Breast epithelium (tissue), 4 donors: ENCODE measurements at regions not wholly inside any gene's neighbourhood (a gene's known extent, or its start where the extent isn't known, plus 50 kb on each side); places are given as distances from the start of the nearest gene placed in this dataset.

ENCODE experiments used
- DNase-seq, 2 donors: peaks; one replicate each; pipeline ENCODE4 v3.0.0-alpha.2; 2019; ENCODE audit warnings: low spot score in 2 of 2
- H3K27ac ChIP-seq, 2 donors: fragments of 200-600 bp; sonication (generic) in 1 of 2; one replicate each; pipeline ENCODE4 v1.5.1; 2016 to 2019; ENCODE audit warnings: mild to moderate bottlenecking in 1 of 2
- H3K27me3 ChIP-seq, 2 donors: fragments of 200-600 bp; sonication (generic) in 1 of 2; one replicate each; pipeline versions ENCODE4 v1.5.1 to v1.6.0; 2017 to 2019; ENCODE audit warnings: control low read depth in 1 of 2, mild to moderate bottlenecking in 1 of 2
- H3K36me3 ChIP-seq: fragments of 200-600 bp; one replicate; pipeline ENCODE4 v1.5.1; 2019
- H3K4me1 ChIP-seq, 2 donors: fragments of 200-600 bp; sonication (generic); one replicate each; pipeline ENCODE4 v1.5.1; 2016 to 2019; ENCODE audit warnings: control low read depth in 1 of 2
- H3K4me3 ChIP-seq, 3 donors: fragments of 200-600 bp; sonication (generic); 1 replicate in 2 of 3; 2 replicates in 1 of 3; pipeline ENCODE4 v1.5.1; 2016 to 2019; ENCODE audit warnings: mild to moderate bottlenecking in 3 of 3, moderate library complexity in 2 of 3
- H3K9me3 ChIP-seq, 2 donors: fragments of 200-600 bp; sonication (generic) in 1 of 2; one replicate each; pipeline ENCODE4 v1.5.1; 2016 to 2019; ENCODE audit warnings: control low read depth in 1 of 2
- CTCF ChIP-seq, 3 donors: fragments of 450-650 bp; IDR thresholded peaks; one replicate each; pipeline ENCODE4 v1.5.1; 2016 to 2017; ENCODE audit warnings: antibody characterized with exemption in 3 of 3, mild to moderate bottlenecking in 3 of 3, moderate library complexity in 3 of 3
- POLR2A ChIP-seq: fragments of 450-650 bp; IDR thresholded peaks from one replicate; pipeline ENCODE4 v1.6.1; 2016; ENCODE audit warnings: antibody characterized with exemption, mild to moderate bottlenecking, moderate library complexity
- POLR2AphosphoS5 ChIP-seq, 3 donors: sonication (generic); formaldehyde crosslinking; IDR thresholded peaks; one replicate each; pipeline ENCODE4 v1.6.1; 2017; ENCODE audit warnings: antibody characterized with exemption in 3 of 3
- intact Hi-C: fragments of 100-400 bp; cut with DNase I; formaldehyde crosslinking; loops from one replicate; pipeline ENCODE4 v1.15.1; 2023; ENCODE audit warnings: low total_unique reads

- no peak overlapping the region for H3K4me3 ChIP-seq
- intact Hi-C loops = no loop called here
- H3K36me3 ChIP-seq = no peaks in the 10 kb centered on the region
- H3K4me1 ChIP-seq = no peaks in the 10 kb centered on the region
- TF ChIP-seq POLR2A (no peak), CTCF (IDR thresholded peaks at IDR 0.05) (no peak), POLR2AphosphoS5 (IDR thresholded peaks at IDR 0.05) (no peak)
- no peak overlapping the region for H3K27ac ChIP-seq
- no peaks in the 10 kb centered on the region for H3K9me3 ChIP-seq
- H3K27me3 ChIP-seq = no peaks in the 10 kb centered on the region
- DNase-seq = no peak
These were observed 139.9 kb downstream of the CXCL12 start for GRCh38 chr10:44244745-44245600.

GRCh38 chr10:44243851-44244510 lies 140.9 kb downstream of the CXCL12 start:
- Histone ChIP-seq H3K27ac (no peak overlapping the region), H3K36me3 (no peaks in the 10 kb centered on the region), H3K4me3 (no peak overlapping the region), H3K4me1 (no peaks in the 10 kb centered on the region), H3K27me3 (no peaks in the 10 kb centered on the region), H3K9me3 (no peaks in the 10 kb centered on the region)
- TF ChIP-seq POLR2A (no peak), CTCF (IDR thresholded peaks at IDR 0.05) (no peak), POLR2AphosphoS5 (IDR thresholded peaks at IDR 0.05) (no peak)
- DNase-seq = no peak
- intact Hi-C loops = no loop called here

DNA sequence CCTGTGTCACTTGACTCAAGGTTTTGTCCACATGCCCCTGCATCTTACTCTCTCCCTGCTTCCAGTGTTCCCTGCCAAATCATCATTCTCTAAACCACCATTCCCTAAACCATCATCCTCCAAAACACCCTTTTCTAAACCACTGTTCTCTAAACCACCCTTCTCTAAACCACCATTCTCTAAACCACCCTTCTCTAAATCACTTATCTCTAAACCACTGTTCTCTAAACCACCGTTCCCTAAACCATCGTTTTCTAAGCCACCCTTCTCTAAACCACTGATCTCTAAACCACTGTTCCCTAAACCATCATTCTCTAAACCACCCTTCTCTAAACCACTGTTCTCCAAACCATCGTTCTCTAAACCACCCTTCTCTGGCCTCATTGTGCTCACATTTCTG lies 142.1 kb downstream of the CXCL12 start:
- intact Hi-C loops = no loop called here
- no peak overlapping the region for H3K4me3 ChIP-seq
- TF ChIP-seq POLR2A = no peak
- H3K27ac ChIP-seq = no peak overlapping the region
- no peaks in the 10 kb centered on the region for H3K36me3 ChIP-seq
- no peaks in the 10 kb centered on the region for H3K9me3 ChIP-seq
- DNase-seq = no peak
- H3K27me3 ChIP-seq = no peaks in the 10 kb centered on the region
- no peaks in the 10 kb centered on the region for H3K4me1 ChIP-seq

DNA sequence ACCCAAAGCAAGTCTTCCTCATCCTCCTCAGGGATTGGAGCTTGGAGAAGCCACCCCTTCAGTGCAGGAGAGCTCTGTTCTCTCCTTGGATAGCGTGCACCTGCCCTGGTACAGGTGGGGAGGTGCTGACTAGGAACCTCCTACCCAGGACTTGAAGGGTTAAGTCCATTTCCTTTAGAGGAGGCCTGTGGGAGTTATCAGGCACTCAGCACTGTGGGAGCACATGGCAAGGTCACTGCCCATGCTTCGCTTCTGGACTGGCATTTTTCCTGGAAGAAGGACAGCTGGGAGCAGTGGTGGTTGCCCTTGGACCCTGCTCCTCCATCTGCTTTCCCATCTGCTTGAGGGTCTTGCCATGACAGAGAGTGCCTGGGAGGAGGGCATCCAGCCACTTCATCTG lies 142.8 kb downstream of the CXCL12 start:
- TF ChIP-seq POLR2AphosphoS5 (IDR thresholded peaks at IDR 0.05) (no peak), POLR2A (no peak), CTCF (IDR thresholded peaks at IDR 0.05) (no peak)

DNA sequence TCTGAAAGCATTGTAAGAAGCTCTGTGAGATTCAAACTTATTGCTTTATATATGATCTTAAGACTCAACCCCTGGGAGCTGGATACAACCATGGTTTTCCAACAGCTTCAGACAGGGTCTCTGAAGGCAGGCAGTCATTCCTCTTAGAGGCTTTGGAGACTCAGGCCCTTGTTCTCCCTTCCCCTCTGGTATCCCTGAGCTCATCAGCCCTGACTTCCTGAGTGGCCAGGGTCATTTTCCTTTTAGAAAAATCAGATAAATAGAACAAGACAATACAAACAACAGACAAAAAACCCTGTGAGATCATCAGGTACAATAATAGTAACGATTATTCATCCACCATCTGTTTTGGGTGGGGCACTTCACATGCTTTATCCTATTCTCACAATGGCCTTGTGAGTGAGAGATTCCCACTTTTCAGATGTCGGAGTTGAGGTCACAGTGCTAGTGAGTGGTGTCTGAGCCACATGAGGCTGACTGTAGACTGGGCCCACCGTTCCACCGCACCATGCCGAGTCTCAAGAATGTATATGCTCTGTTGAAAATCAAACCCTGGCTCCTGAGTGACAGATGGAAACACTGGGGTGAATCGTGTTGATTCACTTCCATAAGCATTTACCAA lies 144.2 kb downstream of the CXCL12 start:
- H3K27ac ChIP-seq = no peak overlapping the region
- H3K4me3 ChIP-seq = no peak overlapping the region
- intact Hi-C loops = no loop called here
- no peaks in the 10 kb centered on the region for H3K27me3 ChIP-seq
- no peak for DNase-seq
- H3K36me3 ChIP-seq = no peaks in the 10 kb centered on the region
- TF ChIP-seq POLR2A (no peak), POLR2AphosphoS5 (IDR thresholded peaks at IDR 0.05) (no peak), CTCF (IDR thresholded peaks at IDR 0.05) (no peak)
- no peaks in the 10 kb centered on the region for H3K9me3 ChIP-seq
- H3K4me1 ChIP-seq = no peaks in the 10 kb centered on the region

More for the DNA sequence above, 142.8 kb downstream of the CXCL12 start:
- no peaks in the 10 kb centered on the region for H3K9me3 ChIP-seq
- H3K4me1 ChIP-seq = no peaks in the 10 kb centered on the region
- no peaks in the 10 kb centered on the region for H3K27me3 ChIP-seq
- no peaks in the 10 kb centered on the region for H3K36me3 ChIP-seq
- intact Hi-C loops = no loop called here
- H3K4me3 ChIP-seq = no peak overlapping the region
- H3K27ac ChIP-seq = no peak overlapping the region
- DNase-seq = no peak
